Right kidney (tissue), 1 donor: ENCODE measurements at regions not wholly inside any gene's neighbourhood (a gene's known extent, or its start where the extent isn't known, plus 50 kb on each side); places are given as distances from the start of the nearest gene placed in this dataset.

ENCODE experiments used
- DNase-seq: peaks from one replicate; pipeline ENCODE4 v3.0.0-alpha.2; 2016

- DNase-seq: no peak
Measured at GRCh38 chr16:72313903-72314302, 141.9 kb upstream of the PMFBP1 start.

GRCh38 chr16:72312828-72313227 is 140.9 kb upstream of the PMFBP1 start:
- DNase-seq: no peak

GRCh38 chr16:72311426-72311825 is 139.5 kb upstream of the PMFBP1 start:
- DNase-seq: no peak

GRCh38 chr16:72309001-72309400 is 137.0 kb upstream of the PMFBP1 start:
- DNase-seq: no peak

- DNase-seq: no peak
Measured at GRCh38 chr16:72308396-72308795, 136.4 kb upstream of the PMFBP1 start.

GRCh38 chr16:72302332-72302731 is 130.4 kb upstream of the PMFBP1 start:
- no peak for DNase-seq

- DNase-seq: no peak
Measured at GRCh38 chr16:72301523-72302236, 129.7 kb upstream of the PMFBP1 start.

- DNase-seq: peak; percentile 2
Measured at GRCh38 chr16:72300892-72301291, 128.9 kb upstream of the PMFBP1 start.

- no peak for DNase-seq
Measured at GRCh38 chr16:72299684-72300243, 127.8 kb upstream of the PMFBP1 start.

- no peak for DNase-seq
Measured at GRCh38 chr16:72298961-72299360, 127.0 kb upstream of the PMFBP1 start.

GRCh38 chr16:72295914-72296313 is 124.0 kb upstream of the PMFBP1 start:
- no peak for DNase-seq

- no peak for DNase-seq
Measured at GRCh38 chr16:72291531-72291981, 119.6 kb upstream of the PMFBP1 start.

GRCh38 chr16:72291121-72291520 is 119.2 kb upstream of the PMFBP1 start:
- DNase-seq: no peak

GRCh38 chr16:72287649-72288048 is 115.7 kb upstream of the PMFBP1 start:
- no peak for DNase-seq

- no peak for DNase-seq
Measured at GRCh38 chr16:72286936-72287620, 115.1 kb upstream of the PMFBP1 start.

GRCh38 chr16:72285728-72286127 is 113.8 kb upstream of the PMFBP1 start:
- no peak for DNase-seq

GRCh38 chr16:72285324-72285723 is 113.4 kb upstream of the PMFBP1 start:
- no peak for DNase-seq

GRCh38 chr16:72284042-72284789 is 112.3 kb upstream of the PMFBP1 start:
- DNase-seq: no peak

- no peak for DNase-seq
Measured at GRCh38 chr16:72282362-72282761, 110.4 kb upstream of the PMFBP1 start.

- DNase-seq: no peak
Measured at GRCh38 chr16:72278301-72278700, 106.3 kb upstream of the PMFBP1 start.

GRCh38 chr16:72277749-72278148 is 105.8 kb upstream of the PMFBP1 start:
- no peak for DNase-seq

- no peak for DNase-seq
Measured at GRCh38 chr16:72271699-72272240, 99.8 kb upstream of the PMFBP1 start.

GRCh38 chr16:72270531-72270930 is 98.6 kb upstream of the PMFBP1 start:
- no peak for DNase-seq
